ENCODE measurements at regions not wholly inside any gene's neighbourhood (a gene's known extent, or its start where the extent isn't known, plus 50 kb on each side); places are given as distances from the start of the nearest gene placed in this dataset.

DNA sequence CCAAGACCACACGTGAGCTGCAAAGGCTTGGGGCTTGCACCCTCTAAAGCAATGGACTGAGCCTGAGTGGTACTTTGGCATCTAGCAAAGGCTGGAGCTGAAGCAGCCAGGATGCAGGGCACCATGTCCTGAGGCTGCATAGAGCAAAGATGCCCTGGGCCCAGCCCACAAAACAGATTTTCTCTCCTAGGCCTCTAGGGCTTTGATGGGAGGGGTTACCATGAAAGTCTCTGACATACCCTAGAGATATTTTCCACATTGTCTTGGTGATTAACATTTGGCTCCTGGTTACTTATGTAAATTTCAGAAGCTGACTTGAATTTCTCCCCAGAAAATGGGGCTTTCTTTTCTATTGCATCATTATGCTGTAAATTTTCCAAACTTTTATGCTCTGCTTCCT, 438.3 kb downstream of the SLC16A7 start:
- H3K9me3 ChIP-seq (ENCODE audit: control insufficient read depth, insufficient read depth, low read length), result peaks cover 7% of the 10 kb centered on the region
- POLR2A ChIA-PET, result no interaction called here
- no peak overlapping the region for H3K4me3 ChIP-seq (ENCODE audit: low read depth, low read length)
- DNase-seq (ENCODE audit: low read depth, low spot score), result no peak
- CTCF ChIA-PET, result no interaction called here
- no peaks in the 10 kb centered on the region for H3K27me3 ChIP-seq (ENCODE audit: control insufficient read depth, insufficient read depth, low read length)
- no peak overlapping the region for H3K27ac ChIP-seq (ENCODE audit: low read depth, low read length)
- TF ChIP-seq, protein P1, sequence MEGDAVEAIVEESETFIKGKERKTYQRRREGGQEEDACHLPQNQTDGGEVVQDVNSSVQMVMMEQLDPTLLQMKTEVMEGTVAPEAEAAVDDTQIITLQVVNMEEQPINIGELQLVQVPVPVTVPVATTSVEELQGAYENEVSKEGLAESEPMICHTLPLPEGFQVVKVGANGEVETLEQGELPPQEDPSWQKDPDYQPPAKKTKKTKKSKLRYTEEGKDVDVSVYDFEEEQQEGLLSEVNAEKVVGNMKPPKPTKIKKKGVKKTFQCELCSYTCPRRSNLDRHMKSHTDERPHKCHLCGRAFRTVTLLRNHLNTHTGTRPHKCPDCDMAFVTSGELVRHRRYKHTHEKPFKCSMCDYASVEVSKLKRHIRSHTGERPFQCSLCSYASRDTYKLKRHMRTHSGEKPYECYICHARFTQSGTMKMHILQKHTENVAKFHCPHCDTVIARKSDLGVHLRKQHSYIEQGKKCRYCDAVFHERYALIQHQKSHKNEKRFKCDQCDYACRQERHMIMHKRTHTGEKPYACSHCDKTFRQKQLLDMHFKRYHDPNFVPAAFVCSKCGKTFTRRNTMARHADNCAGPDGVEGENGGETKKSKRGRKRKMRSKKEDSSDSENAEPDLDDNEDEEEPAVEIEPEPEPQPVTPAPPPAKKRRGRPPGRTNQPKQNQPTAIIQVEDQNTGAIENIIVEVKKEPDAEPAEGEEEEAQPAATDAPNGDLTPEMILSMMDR (IDR thresholded peaks at IDR 0.05; ENCODE audit: low read depth, low read length), result no peak

DNA sequence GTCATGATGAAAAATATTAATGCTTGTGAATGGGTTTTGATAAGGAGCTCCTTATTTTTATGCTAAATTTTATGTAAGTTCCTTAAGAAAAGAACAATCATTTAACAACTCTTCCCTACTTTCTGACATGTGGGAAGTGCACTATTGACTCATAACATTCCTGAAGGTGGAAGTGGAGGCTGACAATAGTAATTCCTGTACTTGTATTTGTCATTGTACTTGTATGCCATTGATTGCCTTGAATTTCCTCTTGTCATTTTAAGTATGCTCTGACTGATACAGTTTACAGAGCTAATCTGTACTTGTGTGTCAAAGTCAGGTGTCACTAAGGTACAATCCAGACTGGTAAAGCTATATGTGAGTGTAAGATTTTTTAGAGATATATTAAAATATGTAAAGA, 440.0 kb downstream of the SLC16A7 start:
- Histone ChIP-seq H3K27me3 (ENCODE audit: control insufficient read depth, insufficient read depth, low read length) (no peaks in the 10 kb centered on the region), H3K9me3 (ENCODE audit: control insufficient read depth, insufficient read depth, low read length) (peaks cover 7% of the 10 kb centered on the region), H3K4me3 (ENCODE audit: low read depth, low read length) (no peak overlapping the region), H3K27ac (ENCODE audit: low read depth, low read length) (no peak overlapping the region)
- TF ChIP-seq, protein P1 (IDR thresholded peaks at IDR 0.05; ENCODE audit: low read depth, low read length), result no peak
- DNase-seq (ENCODE audit: low read depth, low spot score), result no peak
- CTCF ChIA-PET, result no interaction called here
- POLR2A ChIA-PET, result no interaction called here

DNA sequence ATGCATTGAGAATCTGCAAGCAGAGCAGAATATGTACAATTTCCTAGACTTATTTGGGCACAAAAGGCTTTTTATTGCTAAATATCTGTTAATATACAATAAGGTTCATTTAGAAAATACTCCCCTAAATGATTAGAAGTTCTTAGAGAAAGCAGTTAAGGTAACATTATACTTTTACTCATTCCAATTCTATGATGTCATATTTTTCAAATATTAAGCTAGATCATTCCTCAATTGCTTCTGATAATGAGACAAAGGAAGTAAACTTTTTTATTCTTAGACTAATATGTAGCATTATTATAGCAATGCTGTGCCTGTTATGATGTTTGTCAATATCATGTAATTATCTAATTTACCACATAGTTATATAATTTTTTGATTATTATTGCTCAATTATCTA, 447.0 kb downstream of the SLC16A7 start:
- no peaks in the 10 kb centered on the region for H3K27me3 ChIP-seq (ENCODE audit: control insufficient read depth, insufficient read depth, low read length)
- H3K9me3 ChIP-seq (ENCODE audit: control insufficient read depth, insufficient read depth, low read length), result no peaks in the 10 kb centered on the region
- TF ChIP-seq, protein P1 (IDR thresholded peaks at IDR 0.05; ENCODE audit: low read depth, low read length), result no peak
- DNase-seq (ENCODE audit: low read depth, low spot score), result no peak
- CTCF ChIA-PET, result no interaction called here
- no peak overlapping the region for H3K27ac ChIP-seq (ENCODE audit: low read depth, low read length)
- H3K4me3 ChIP-seq (ENCODE audit: low read depth, low read length), result no peak overlapping the region
- POLR2A ChIA-PET, result no interaction called here

DNA sequence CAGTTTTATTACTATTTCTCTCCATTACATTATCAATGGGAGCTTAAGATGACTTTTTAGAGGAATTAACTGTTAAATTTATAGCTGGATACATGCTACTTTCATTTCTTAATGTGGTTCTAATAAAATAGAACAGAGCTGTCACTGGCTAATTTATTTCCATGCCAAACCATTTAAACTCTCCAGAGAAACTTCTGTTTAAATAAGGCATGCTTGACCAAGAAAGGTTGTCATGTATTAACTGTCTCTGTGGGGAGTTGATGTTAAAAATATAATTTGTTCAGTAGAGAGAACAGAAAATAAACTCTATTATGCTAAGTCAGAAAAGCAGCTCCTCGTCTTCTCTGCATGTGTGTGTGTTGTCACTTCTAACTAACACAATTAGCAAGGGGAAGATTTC, 447.4 kb downstream of the SLC16A7 start:
- Histone ChIP-seq H3K27me3 (ENCODE audit: control insufficient read depth, insufficient read depth, low read length) (no peaks in the 10 kb centered on the region), H3K4me3 (ENCODE audit: low read depth, low read length) (no peak overlapping the region), H3K9me3 (ENCODE audit: control insufficient read depth, insufficient read depth, low read length) (no peaks in the 10 kb centered on the region), H3K27ac (ENCODE audit: low read depth, low read length) (no peak overlapping the region)
- DNase-seq (ENCODE audit: low read depth, low spot score), result no peak
- TF ChIP-seq, protein P1 (IDR thresholded peaks at IDR 0.05; ENCODE audit: low read depth, low read length), result no peak
- ChIA-PET CTCF (no interaction called here), POLR2A (no interaction called here)

DNA sequence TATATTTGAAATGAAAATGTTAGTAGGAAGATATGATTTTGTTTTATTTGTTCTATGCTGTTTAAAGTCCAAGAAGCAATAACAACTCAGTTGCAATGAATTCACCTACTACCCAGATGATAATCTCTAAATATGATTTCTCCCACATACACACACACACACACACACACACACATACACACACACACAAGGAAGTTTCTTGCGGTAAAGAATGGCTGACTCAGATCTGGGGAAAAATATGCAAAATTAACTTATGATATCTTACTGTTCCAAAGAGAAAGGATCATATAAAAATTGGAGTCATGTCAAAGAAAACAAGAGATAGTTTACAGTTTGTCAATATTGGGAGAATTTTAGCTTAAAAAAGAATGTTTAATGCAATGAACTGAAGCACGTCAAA, 456.7 kb downstream of the SLC16A7 start:
- no peaks in the 10 kb centered on the region for H3K27me3 ChIP-seq (ENCODE audit: control insufficient read depth, insufficient read depth, low read length)
- ChIA-PET POLR2A (no interaction called here), CTCF (no interaction called here)
- TF ChIP-seq, protein P1 (IDR thresholded peaks at IDR 0.05; ENCODE audit: low read depth, low read length), result no peak
- DNase-seq (ENCODE audit: low read depth, low spot score), result no peak
- no peak overlapping the region for H3K27ac ChIP-seq (ENCODE audit: low read depth, low read length)
- H3K9me3 ChIP-seq (ENCODE audit: control insufficient read depth, insufficient read depth, low read length), result no peaks in the 10 kb centered on the region
- no peak overlapping the region for H3K4me3 ChIP-seq (ENCODE audit: low read depth, low read length)
